ENCODE measurements at regions not wholly inside any gene's neighbourhood (a gene's known extent, or its start where the extent isn't known, plus 50 kb on each side); places are given as distances from the start of the nearest gene placed in this dataset.

DNA sequence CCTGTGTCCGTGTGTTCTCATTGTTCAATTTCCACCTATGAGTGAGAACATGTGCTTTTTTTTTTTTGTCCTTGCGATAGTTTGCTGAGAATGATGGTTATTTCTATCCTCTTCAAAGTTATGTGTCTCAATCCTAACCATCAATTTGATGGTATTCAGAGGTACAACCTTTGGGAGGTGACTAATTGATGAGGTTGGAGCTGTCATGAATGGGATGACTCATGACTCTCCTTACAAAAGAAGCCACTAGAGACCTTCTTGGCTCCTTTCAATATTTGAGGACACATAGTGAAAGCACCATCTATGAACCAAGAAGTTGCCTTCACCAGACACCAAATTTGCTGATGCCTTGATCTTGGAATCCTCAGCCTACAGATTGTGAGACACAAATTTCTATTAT lies 677.1 kb upstream of the DDX18 start:
- no peak overlapping the region for H3K4me3 ChIP-seq (ENCODE audit: low read length)
- TF ChIP-seq EZH2phosphoT487 (IDR thresholded peaks at IDR 0.05; ENCODE audit: borderline replicate concordance, low read length) (no peak), EZH2 (IDR thresholded peaks at IDR 0.05; ENCODE audit: low read length, unreplicated experiment) (no peak)
- TF ChIP-seq, protein P1, sequence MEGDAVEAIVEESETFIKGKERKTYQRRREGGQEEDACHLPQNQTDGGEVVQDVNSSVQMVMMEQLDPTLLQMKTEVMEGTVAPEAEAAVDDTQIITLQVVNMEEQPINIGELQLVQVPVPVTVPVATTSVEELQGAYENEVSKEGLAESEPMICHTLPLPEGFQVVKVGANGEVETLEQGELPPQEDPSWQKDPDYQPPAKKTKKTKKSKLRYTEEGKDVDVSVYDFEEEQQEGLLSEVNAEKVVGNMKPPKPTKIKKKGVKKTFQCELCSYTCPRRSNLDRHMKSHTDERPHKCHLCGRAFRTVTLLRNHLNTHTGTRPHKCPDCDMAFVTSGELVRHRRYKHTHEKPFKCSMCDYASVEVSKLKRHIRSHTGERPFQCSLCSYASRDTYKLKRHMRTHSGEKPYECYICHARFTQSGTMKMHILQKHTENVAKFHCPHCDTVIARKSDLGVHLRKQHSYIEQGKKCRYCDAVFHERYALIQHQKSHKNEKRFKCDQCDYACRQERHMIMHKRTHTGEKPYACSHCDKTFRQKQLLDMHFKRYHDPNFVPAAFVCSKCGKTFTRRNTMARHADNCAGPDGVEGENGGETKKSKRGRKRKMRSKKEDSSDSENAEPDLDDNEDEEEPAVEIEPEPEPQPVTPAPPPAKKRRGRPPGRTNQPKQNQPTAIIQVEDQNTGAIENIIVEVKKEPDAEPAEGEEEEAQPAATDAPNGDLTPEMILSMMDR (conservative IDR thresholded peaks at IDR 0.05; ENCODE audit: low read depth, low read length), result no peak
- ATAC-seq (no peak), DNase-seq (peak; percentile 7)
- no peak overlapping the region for H2AFZ ChIP-seq (ENCODE audit: low read length)
- H3K27ac ChIP-seq (ENCODE audit: low read length), result no peak overlapping the region
- no peaks in the 10 kb centered on the region for H3K27me3 ChIP-seq (ENCODE audit: low read length)
- H3K36me3 ChIP-seq (ENCODE audit: low read depth, low read length), result no peaks in the 10 kb centered on the region
- ChIA-PET POLR2A (ENCODE audit: unreplicated experiment) (no interaction called here), CTCF (no interaction called here)
- no peak overlapping the region for H3K9ac ChIP-seq (ENCODE audit: low read length)
- BruUV-seq (replicated peaks), result no TSS peak
- no peaks in the 10 kb centered on the region for H4K20me1 ChIP-seq (ENCODE audit: low read length)
- no peak overlapping the region for H3K4me2 ChIP-seq (ENCODE audit: low read length)
- no peaks in the 10 kb centered on the region for H3K9me3 ChIP-seq (ENCODE audit: low read length)
- no peaks in the 10 kb centered on the region for H3K4me1 ChIP-seq (ENCODE audit: insufficient read depth, low read length)
- intact Hi-C loops (cut with micrococcal nuclease), result no loop called here
- H3F3A ChIP-seq (ENCODE audit: low read length, unreplicated experiment), result no peaks in the 10 kb centered on the region
- no peaks in the 10 kb centered on the region for H3K79me2 ChIP-seq (ENCODE audit: low read length)
- no peaks in the 10 kb centered on the region for H3K9me2 ChIP-seq (replicated peaks; ENCODE audit: low read length)

DNA sequence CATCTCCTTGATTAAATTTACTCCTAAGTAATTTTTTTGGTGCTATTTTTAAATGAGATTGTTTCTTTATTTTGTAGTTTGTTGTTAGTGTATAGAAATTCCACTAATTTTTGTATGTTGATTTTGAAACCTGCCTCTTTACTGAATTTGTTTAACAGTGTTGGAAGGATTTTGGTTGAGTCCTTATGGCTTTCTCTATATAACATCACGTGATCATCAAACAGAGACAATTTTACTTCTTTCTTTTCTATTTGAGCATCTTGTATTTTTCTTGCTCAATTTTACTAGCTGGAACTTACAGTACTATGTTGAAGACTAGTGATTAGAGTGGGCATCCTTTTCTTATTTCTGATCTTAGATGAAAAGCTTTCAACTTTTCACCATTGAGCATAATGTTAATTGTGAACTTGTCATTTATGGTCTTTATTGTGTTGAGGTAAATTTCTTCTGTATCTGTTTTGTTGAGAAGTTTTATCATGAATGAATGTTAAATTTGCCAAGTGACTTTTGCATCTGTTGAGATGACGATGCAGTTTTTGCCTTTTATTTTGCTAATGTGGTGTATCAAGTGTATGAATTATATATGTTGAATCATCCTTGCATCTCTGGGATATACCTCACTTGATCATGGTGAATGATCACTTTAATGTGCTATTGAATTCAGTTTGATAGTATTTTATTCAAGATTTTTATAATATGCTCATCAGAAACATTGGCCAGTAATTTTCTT lies 645.3 kb upstream of the DDX18 start:
- H3K4me1 ChIP-seq (ENCODE audit: insufficient read depth, low read length), result no peaks in the 10 kb centered on the region
- H3K9ac ChIP-seq (ENCODE audit: low read length), result no peak overlapping the region
- no peak overlapping the region for H3K27ac ChIP-seq (ENCODE audit: low read length)
- DNase-seq, result no peak
- BruUV-seq (replicated peaks), result no TSS peak
- no peak overlapping the region for H3K4me3 ChIP-seq (ENCODE audit: low read length)
- no peaks in the 10 kb centered on the region for H4K20me1 ChIP-seq (ENCODE audit: low read length)
- peaks cover 9% of the 10 kb centered on the region; the same call in 1 of the 2 replicates for H3K9me3 ChIP-seq (ENCODE audit: low read length)
- H2AFZ ChIP-seq (ENCODE audit: low read length), result no peak overlapping the region
- H3K79me2 ChIP-seq (ENCODE audit: low read length), result no peaks in the 10 kb centered on the region
- H3F3A ChIP-seq (ENCODE audit: low read length, unreplicated experiment), result no peaks in the 10 kb centered on the region
- no peak for ATAC-seq
- POLR2A ChIA-PET (ENCODE audit: unreplicated experiment), result no interaction called here
- H3K36me3 ChIP-seq (ENCODE audit: low read depth, low read length), result no peaks in the 10 kb centered on the region
- H3K27me3 ChIP-seq (ENCODE audit: low read length), result no peaks in the 10 kb centered on the region
- CTCF ChIA-PET, result no interaction called here
- no peak overlapping the region for H3K4me2 ChIP-seq (ENCODE audit: low read length)
- no peaks in the 10 kb centered on the region for H3K9me2 ChIP-seq (replicated peaks; ENCODE audit: low read length)
- intact Hi-C loops (cut with micrococcal nuclease), result no loop called here
- TF ChIP-seq, protein P1 (conservative IDR thresholded peaks at IDR 0.05; ENCODE audit: low read depth, low read length), result no peak
- no peak for TF ChIP-seq EZH2phosphoT487 (IDR thresholded peaks at IDR 0.05; ENCODE audit: borderline replicate concordance, low read length)
- TF ChIP-seq EZH2 (IDR thresholded peaks at IDR 0.05; ENCODE audit: low read length, unreplicated experiment), result no peak

DNA sequence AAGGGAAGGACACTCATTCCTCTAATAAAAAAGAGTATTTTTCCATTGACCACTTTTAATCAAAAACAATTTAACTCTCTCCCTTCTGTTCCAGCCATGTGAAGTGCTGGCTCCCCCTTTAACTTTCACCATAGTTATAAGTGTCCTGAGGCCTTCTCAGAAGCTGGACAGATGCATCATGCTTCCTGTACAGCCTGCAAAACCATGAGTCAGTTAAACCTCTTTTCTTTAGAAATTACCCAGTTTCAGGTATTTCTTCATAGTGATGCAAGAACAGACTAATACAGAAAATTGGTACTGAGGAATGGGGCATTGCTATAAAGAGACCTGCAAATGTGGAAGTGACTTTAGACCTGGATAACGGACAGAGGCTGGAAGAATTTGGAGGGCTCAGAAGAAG lies 643.6 kb upstream of the DDX18 start:
- no peaks in the 10 kb centered on the region for H3K4me1 ChIP-seq (ENCODE audit: insufficient read depth, low read length)
- ChIA-PET CTCF (no interaction called here), POLR2A (ENCODE audit: unreplicated experiment) (no interaction called here)
- intact Hi-C loops (cut with micrococcal nuclease), result no loop called here
- no peaks in the 10 kb centered on the region for H4K20me1 ChIP-seq (ENCODE audit: low read length)
- no peaks in the 10 kb centered on the region for H3K9me2 ChIP-seq (replicated peaks; ENCODE audit: low read length)
- no peaks in the 10 kb centered on the region for H3K36me3 ChIP-seq (ENCODE audit: low read depth, low read length)
- TF ChIP-seq EZH2phosphoT487 (IDR thresholded peaks at IDR 0.05; ENCODE audit: borderline replicate concordance, low read length), result no peak
- TF ChIP-seq, protein P1 (conservative IDR thresholded peaks at IDR 0.05; ENCODE audit: low read depth, low read length), result no peak
- no peak for TF ChIP-seq EZH2 (IDR thresholded peaks at IDR 0.05; ENCODE audit: low read length, unreplicated experiment)
- no peaks in the 10 kb centered on the region for H3K27me3 ChIP-seq (ENCODE audit: low read length)
- BruUV-seq (replicated peaks), result no TSS peak
- no peak for DNase-seq
- H3K27ac ChIP-seq (ENCODE audit: low read length), result no peak overlapping the region
- no peak overlapping the region for H2AFZ ChIP-seq (ENCODE audit: low read length)
- ATAC-seq, result no peak
- no peaks in the 10 kb centered on the region for H3K79me2 ChIP-seq (ENCODE audit: low read length)
- H3K9me3 ChIP-seq (ENCODE audit: low read length), result peaks cover 9% of the 10 kb centered on the region; the same call in 1 of the 2 replicates
- no peak overlapping the region for H3K4me2 ChIP-seq (ENCODE audit: low read length)
- H3F3A ChIP-seq (ENCODE audit: low read length, unreplicated experiment), result no peaks in the 10 kb centered on the region
- no peak overlapping the region for H3K9ac ChIP-seq (ENCODE audit: low read length)
- no peak overlapping the region for H3K4me3 ChIP-seq (ENCODE audit: low read length)

All from PC-3 (cell line).